NT2/D1 (cell line): ENCODE measurements at regions not wholly inside any gene's neighbourhood (a gene's known extent, or its start where the extent isn't known, plus 50 kb on each side); places are given as distances from the start of the nearest gene placed in this dataset.
"Not testable (repeated sequence)": the region's sequence is repeated elsewhere in the genome, so short reads cannot be mapped to it uniquely, and the experiment has no call there.

Experiments used
- DNase-seq: peaks from one replicate; pipeline ENCODE4 v3.0.0-alpha.2; 2011; ENCODE audit warnings: low read depth, low spot score
- H3K27me3 ChIP-seq: 2 replicates; pipeline ENCODE4 v1.6.0; 2011; ENCODE audit warnings: mild to moderate bottlenecking; ENCODE audit not compliant: insufficient read length, insufficient read depth
- H3K36me3 ChIP-seq: 2 replicates; pipeline ENCODE4 v1.6.1; 2011; ENCODE audit warnings: mild to moderate bottlenecking, low read length, mixed read lengths; ENCODE audit not compliant: insufficient read depth, insufficient read length
- H3K4me1 ChIP-seq: 2 replicates; pipeline ENCODE4 v1.5.1; 2011; ENCODE audit not compliant: insufficient read depth, insufficient read length
- H3K4me3 ChIP-seq: 2 replicates; pipeline ENCODE4 v1.5.1; 2011; ENCODE audit warnings: low read depth; ENCODE audit not compliant: insufficient read length
- H3K9ac ChIP-seq: 2 replicates; pipeline ENCODE4 v1.6.0; 2011; ENCODE audit warnings: low read depth; ENCODE audit not compliant: insufficient read length
- H3K9me3 ChIP-seq: 2 replicates; pipeline ENCODE4 v1.5.1; 2011; ENCODE audit warnings: mild to moderate bottlenecking, low read length; ENCODE audit not compliant: insufficient read depth
- SUZ12 ChIP-seq: IDR thresholded peaks from 2 replicates; pipeline ENCODE4 v1.6.1; 2011; ENCODE audit not compliant: insufficient read length, insufficient read depth; ENCODE audit errors: extremely low read depth
- YY1 ChIP-seq: IDR thresholded peaks from 2 replicates; pipeline ENCODE4 v1.6.1; 2011; ENCODE audit not compliant: insufficient read length, insufficient read depth
- ZNF274 ChIP-seq: IDR thresholded peaks from 2 replicates; pipeline ENCODE4 v1.6.1; 2011; ENCODE audit warnings: mild to moderate bottlenecking, low read depth, low read length

GRCh38 chr3:130203633-130204032, 122.0 kb downstream of the ALG1L2 start:
- H3K9ac ChIP-seq, H3K4me1 ChIP-seq, H3K27me3 ChIP-seq, H3K9me3 ChIP-seq, DNase-seq, H3K4me3 ChIP-seq, H3K36me3 ChIP-seq: not testable (repeated sequence)

GRCh38 chr3:130227540-130227939, 117.9 kb upstream of the COL6A5 start:
- Histone ChIP-seq H3K36me3 (no peaks in the 10 kb centered on the region), H3K4me1 (no peaks in the 10 kb centered on the region), H3K4me3 (no peak overlapping the region), H3K9ac (no peak overlapping the region), H3K9me3 (no peaks in the 10 kb centered on the region), H3K27me3 (no peaks in the 10 kb centered on the region)
- TF ChIP-seq ZNF274 (no peak), YY1 (no peak), SUZ12 (no peak)
- DNase-seq, result no peak

GRCh38 chr3:130242850-130243569, 102.5 kb upstream of the COL6A5 start:
- Histone ChIP-seq H3K4me3 (no peak overlapping the region), H3K4me1 (no peaks in the 10 kb centered on the region), H3K9ac (no peak overlapping the region), H3K27me3 (no peaks in the 10 kb centered on the region), H3K9me3 (no peaks in the 10 kb centered on the region), H3K36me3 (no peaks in the 10 kb centered on the region)
- no peak for TF ChIP-seq ZNF274
- no peak for TF ChIP-seq SUZ12
- TF ChIP-seq YY1, result no peak
- no peak for DNase-seq

GRCh38 chr3:130243808-130244207, 101.7 kb upstream of the COL6A5 start:
- Histone ChIP-seq H3K36me3 (no peaks in the 10 kb centered on the region), H3K4me3 (no peak overlapping the region), H3K9me3 (no peaks in the 10 kb centered on the region), H3K4me1 (no peaks in the 10 kb centered on the region), H3K9ac (no peak overlapping the region), H3K27me3 (no peaks in the 10 kb centered on the region)
- TF ChIP-seq SUZ12 (no peak), ZNF274 (no peak), YY1 (no peak)
- no peak for DNase-seq

GRCh38 chr3:130250982-130251381, 94.5 kb upstream of the COL6A5 start:
- Histone ChIP-seq H3K36me3 (no peaks in the 10 kb centered on the region), H3K9ac (no peak overlapping the region), H3K4me3 (no peak overlapping the region), H3K4me1 (no peaks in the 10 kb centered on the region), H3K27me3 (no peaks in the 10 kb centered on the region), H3K9me3 (no peaks in the 10 kb centered on the region)
- no peak for TF ChIP-seq SUZ12
- no peak for TF ChIP-seq ZNF274
- TF ChIP-seq YY1, result no peak
- DNase-seq, result no peak

- no peak overlapping the region for H3K4me3 ChIP-seq
- TF ChIP-seq ZNF274, result no peak
- TF ChIP-seq YY1, result no peak
- TF ChIP-seq SUZ12, result no peak
- H3K4me1 ChIP-seq, result no peaks in the 10 kb centered on the region
- H3K9me3 ChIP-seq, result no peaks in the 10 kb centered on the region
- no peaks in the 10 kb centered on the region for H3K36me3 ChIP-seq
- no peak overlapping the region for H3K9ac ChIP-seq
- no peaks in the 10 kb centered on the region for H3K27me3 ChIP-seq
- DNase-seq, result no peak
These were observed 90.0 kb upstream of the COL6A5 start for GRCh38 chr3:130255442-130255841.

GRCh38 chr3:130256821-130257340, 88.6 kb upstream of the COL6A5 start:
- Histone ChIP-seq H3K9me3 (no peaks in the 10 kb centered on the region), H3K27me3 (no peaks in the 10 kb centered on the region), H3K36me3 (no peaks in the 10 kb centered on the region), H3K9ac (no peak overlapping the region), H3K4me1 (no peaks in the 10 kb centered on the region), H3K4me3 (no peak overlapping the region)
- no peak for DNase-seq
- no peak for TF ChIP-seq YY1
- no peak for TF ChIP-seq ZNF274
- TF ChIP-seq SUZ12, result no peak
